Hepatocyte (in vitro differentiated cells): ENCODE measurements at regions not wholly inside any gene's neighbourhood (a gene's known extent, or its start where the extent isn't known, plus 50 kb on each side); places are given as distances from the start of the nearest gene placed in this dataset.

Experiments used
- CTCF ChIP-seq: fragments of 200-600 bp; sonication (generic); IDR thresholded peaks from 2 replicates; pipeline ENCODE4 v1.5.1; 2016; ENCODE audit warnings: antibody characterized with exemption, mild to moderate bottlenecking; ENCODE audit not compliant: poor library complexity
- EZH2 ChIP-seq: fragments of 200-600 bp; sonication (generic); IDR thresholded peaks from 2 replicates; pipeline ENCODE4 v1.6.1; 2016; ENCODE audit warnings: antibody characterized with exemption, mild to moderate bottlenecking, borderline replicate concordance
- EZH2phosphoT487 ChIP-seq: fragments of 200-600 bp; sonication (generic); IDR thresholded peaks from one replicate; pipeline ENCODE4 v1.6.1; 2018; ENCODE audit warnings: antibody characterized with exemption, mild to moderate bottlenecking, low read depth, moderate library complexity; ENCODE audit not compliant: unreplicated experiment, severe bottlenecking

DNA sequence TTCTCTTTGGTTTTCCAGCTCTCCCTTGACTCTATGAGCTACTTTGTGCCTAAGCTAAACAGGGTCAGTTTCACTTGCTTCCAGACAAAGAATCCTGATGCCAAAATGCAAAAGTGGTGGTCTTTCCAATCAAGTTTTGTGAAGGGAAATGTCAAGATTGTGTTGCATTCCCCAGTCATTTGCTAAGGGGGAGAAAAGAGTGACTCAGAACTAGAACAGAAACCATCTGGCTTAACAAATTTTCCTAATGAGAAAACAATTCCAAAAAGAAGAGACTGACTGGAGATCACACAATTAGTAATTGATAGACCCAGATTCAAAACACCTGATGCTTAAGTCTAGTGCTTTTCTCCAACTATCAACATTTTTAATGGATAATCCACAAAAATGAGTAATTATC, 235.1 kb upstream of the DIO2 start:
- TF ChIP-seq CTCF (no peak), EZH2 (no peak), EZH2phosphoT487 (no peak)
